ENCODE measurements at regions not wholly inside any gene's neighbourhood (a gene's known extent, or its start where the extent isn't known, plus 50 kb on each side); places are given as distances from the start of the nearest gene placed in this dataset.
"Not testable (repeated sequence)": the region's sequence is repeated elsewhere in the genome, so short reads cannot be mapped to it uniquely, and the experiment has no call there.

GRCh38 chr1:120232834-120233660, 56.7 kb upstream of the SEC22B start:
- DNase-seq = not testable (repeated sequence)

GRCh38 chr1:120229835-120230234, 53.5 kb upstream of the SEC22B start:
- not testable (repeated sequence) for DNase-seq
